Ovary (tissue), 7 donors: ENCODE measurements at regions not wholly inside any gene's neighbourhood (a gene's known extent, or its start where the extent isn't known, plus 50 kb on each side); places are given as distances from the start of the nearest gene placed in this dataset.

Experiments used
- DNase-seq, 5 donors: peaks; one replicate each; pipeline ENCODE4 v3.0.0-alpha.2; 2019 to 2020
- H3K27ac ChIP-seq, 2 donors: fragments of 200-600 bp; one replicate each; pipeline versions ENCODE4 v1.5.1 to v1.8.0; 2019 to 2022
- H3K27me3 ChIP-seq: fragments of 200-600 bp; one replicate; pipeline ENCODE4 v1.8.0; 2022
- H3K36me3 ChIP-seq: fragments of 200-600 bp; sonication (generic); one replicate; pipeline ENCODE4 v1.5.1; 2019
- H3K4me1 ChIP-seq: one replicate; pipeline ENCODE4 v1.8.1; 2013; ENCODE audit warnings: mild to moderate bottlenecking, moderate library complexity; ENCODE audit not compliant: insufficient read depth
- H3K4me3 ChIP-seq: fragments of 200-600 bp; sonication (generic); one replicate; pipeline ENCODE4 v1.5.1; 2017
- H3K9me3 ChIP-seq, 2 donors: fragments of 200-600 bp in 1 of 2; sonication (generic) in 1 of 2; one replicate each; pipeline versions ENCODE4 v1.5.1 to v1.8.1; 2013 to 2019; ENCODE audit warnings: mild to moderate bottlenecking in 1 of 2, moderate library complexity in 1 of 2
- CTCF ChIP-seq, 3 donors: fragments of 450-650 bp in 2 of 3; fragments of 200-600 bp in 1 of 3; IDR thresholded peaks; one replicate each; pipeline versions ENCODE4 v1.5.1 to v1.8.0; 2016 to 2022; ENCODE audit warnings: antibody characterized with exemption in 3 of 3, mild to moderate bottlenecking in 1 of 3
- EP300 ChIP-seq: sonication (generic); formaldehyde crosslinking; IDR thresholded peaks from one replicate; pipeline ENCODE4 v1.6.1; 2017; ENCODE audit warnings: antibody characterized with exemption
- POLR2A ChIP-seq: fragments of 450-650 bp; IDR thresholded peaks from one replicate; pipeline ENCODE4 v1.6.1; 2017; ENCODE audit warnings: antibody characterized with exemption, mild to moderate bottlenecking, moderate library complexity
- WGBS, 3 donors: extraction: QIAGEN DNeasy Blood & Tissue Kit in 1 of 3; methylation state at CpG; one replicate each; pipeline versions ENCODE4 v1.1.5 to v1.1.7; 2013 to 2017; 5-methylcytosine and 5-hydroxymethylcytosine counted together
- intact Hi-C, 4 donors: fragments of 100-400 bp; cut with DNase I; formaldehyde crosslinking; loops; one replicate each; pipeline versions ENCODE4 v1.11.0 to v1.15.1; 2022 to 2023
- donor health status: DM: no; HTN: no; CAD: no; lungs with moderate emphysema.
- donor health status: DM: no; HTN: no; CAD: no.
- donor health status: Bipolar disorder and iron deficiency.
- donor health status: DM: no; HTN: no; CAD: no.
- donor health status: DM: yes; HTN: yes; CAD: no.

GRCh38 chr5:136710834-136711233 is 345.5 kb upstream of the TRPC7 start:
- no peak overlapping the region for H3K27ac ChIP-seq
- DNase-seq, result no peak
- no peaks in the 10 kb centered on the region for H3K36me3 ChIP-seq
- TF ChIP-seq EP300 (no peak), CTCF (IDR thresholded peaks at IDR 0.05) (no peak), POLR2A (no peak)
- intact Hi-C loops, result no loop called here
- 84 to 92% (median 86%) methylated on average over 3 of the region's 3 CpGs for WGBS, 3 donors
- H3K4me3 ChIP-seq, result no peak overlapping the region
- H3K4me1 ChIP-seq, result no peaks in the 10 kb centered on the region
- no peaks in the 10 kb centered on the region for H3K27me3 ChIP-seq
- no peaks in the 10 kb centered on the region for H3K9me3 ChIP-seq

- TF ChIP-seq EP300 (no peak), CTCF (IDR thresholded peaks at IDR 0.05) (no peak), POLR2A (no peak)
- intact Hi-C loops, result no loop called here
- no peaks in the 10 kb centered on the region for H3K27me3 ChIP-seq
- no peaks in the 10 kb centered on the region for H3K9me3 ChIP-seq
- no peaks in the 10 kb centered on the region for H3K36me3 ChIP-seq
- no peak overlapping the region for H3K27ac ChIP-seq
- WGBS, 3 donors, result 63 to 95% (median 88%) methylated on average over 1 of the region's 1 CpG
- no peak for DNase-seq
- no peaks in the 10 kb centered on the region for H3K4me1 ChIP-seq
- H3K4me3 ChIP-seq, result no peak overlapping the region
These were observed 338.4 kb upstream of the TRPC7 start for GRCh38 chr5:136703706-136704105.

- WGBS, 3 donors, result 65 to 93% (median 85%) methylated on average over 2 of the region's 2 CpGs
- H3K4me1 ChIP-seq, result no peaks in the 10 kb centered on the region
- DNase-seq, result no peak
- H3K4me3 ChIP-seq, result no peak overlapping the region
- H3K36me3 ChIP-seq, result no peaks in the 10 kb centered on the region
- intact Hi-C loops, result no loop called here
- TF ChIP-seq CTCF (IDR thresholded peaks at IDR 0.05), result no peak
- TF ChIP-seq EP300, result no peak
- TF ChIP-seq POLR2A, result no peak
- H3K9me3 ChIP-seq, result no peaks in the 10 kb centered on the region
- no peaks in the 10 kb centered on the region for H3K27me3 ChIP-seq
- no peak overlapping the region for H3K27ac ChIP-seq
These were observed 337.7 kb upstream of the TRPC7 start for GRCh38 chr5:136703036-136703435.

GRCh38 chr5:136701191-136701590 is 335.8 kb upstream of the TRPC7 start:
- H3K4me3 ChIP-seq, result no peak overlapping the region
- no peak for DNase-seq
- intact Hi-C loops, result no loop called here
- H3K4me1 ChIP-seq, result no peaks in the 10 kb centered on the region
- WGBS, 3 donors, result 77 to 94% (median 89%) methylated on average over 1 of the region's 1 CpG
- H3K9me3 ChIP-seq, result no peaks in the 10 kb centered on the region
- H3K27me3 ChIP-seq, result no peaks in the 10 kb centered on the region
- H3K36me3 ChIP-seq, result no peaks in the 10 kb centered on the region
- no peak overlapping the region for H3K27ac ChIP-seq
- TF ChIP-seq CTCF (IDR thresholded peaks at IDR 0.05) (no peak), POLR2A (no peak), EP300 (no peak)

- Histone ChIP-seq H3K4me1 (no peaks in the 10 kb centered on the region), H3K4me3 (no peak overlapping the region), H3K36me3 (no peaks in the 10 kb centered on the region), H3K27me3 (no peaks in the 10 kb centered on the region), H3K9me3 (no peaks in the 10 kb centered on the region), H3K27ac (no peak overlapping the region)
- WGBS, 3 donors, result 53 to 67% (median 57%) methylated on average over 7 of the region's 7 CpGs
- intact Hi-C loops, result no loop called here
- TF ChIP-seq EP300, result no peak
- no peak for TF ChIP-seq POLR2A
- no peak for TF ChIP-seq CTCF (IDR thresholded peaks at IDR 0.05)
- DNase-seq, result no peak
These were observed 334.3 kb upstream of the TRPC7 start for GRCh38 chr5:136699651-136700050.
